Left forelimb (tissue), 1 donor: ENCODE measurements at regions not wholly inside any gene's neighbourhood (a gene's known extent, or its start where the extent isn't known, plus 50 kb on each side); places are given as distances from the start of the nearest gene placed in this dataset.
"Not testable (repeated sequence)": the region's sequence is repeated elsewhere in the genome, so short reads cannot be mapped to it uniquely, and the experiment has no call there.

Experiments
- DNase-seq: peaks from one replicate; pipeline ENCODE4 v3.0.0-alpha.2; 2018; ENCODE audit warnings: low spot score

- no peak for DNase-seq
Observed at GRCh38 chr9:71273613-71274012, 152.2 kb upstream of the TRPM3 start.

- no peak for DNase-seq
Observed at GRCh38 chr9:71271602-71272001, 150.2 kb upstream of the TRPM3 start.

- DNase-seq: no peak
Observed at GRCh38 chr9:71270554-71270953, 149.1 kb upstream of the TRPM3 start.

- DNase-seq: no peak
Observed at GRCh38 chr9:71269859-71270258, 148.4 kb upstream of the TRPM3 start.

GRCh38 chr9:71268871-71269635, 147.6 kb upstream of the TRPM3 start:
- DNase-seq: no peak

- no peak for DNase-seq
Observed at GRCh38 chr9:71263451-71263850, 142.0 kb upstream of the TRPM3 start.

GRCh38 chr9:71260419-71260818, 139.0 kb upstream of the TRPM3 start:
- not testable (repeated sequence) for DNase-seq

- no peak for DNase-seq
Observed at GRCh38 chr9:71254592-71255277, 133.3 kb upstream of the TRPM3 start.

GRCh38 chr9:71253011-71253410, 131.6 kb upstream of the TRPM3 start:
- no peak for DNase-seq

- no peak for DNase-seq
Observed at GRCh38 chr9:71250581-71250980, 129.2 kb upstream of the TRPM3 start.

- no peak for DNase-seq
Observed at GRCh38 chr9:71249729-71250317, 128.4 kb upstream of the TRPM3 start.

- DNase-seq: no peak
Observed at GRCh38 chr9:71245651-71246050, 124.2 kb upstream of the TRPM3 start.

- DNase-seq: no peak
Observed at GRCh38 chr9:71243951-71244350, 122.5 kb upstream of the TRPM3 start.

- no peak for DNase-seq
Observed at GRCh38 chr9:71242081-71242480, 120.7 kb upstream of the TRPM3 start.

GRCh38 chr9:71237051-71237450, 115.6 kb upstream of the TRPM3 start:
- DNase-seq: no peak

GRCh38 chr9:71233646-71234045, 112.2 kb upstream of the TRPM3 start:
- DNase-seq: no peak

- no peak for DNase-seq
Observed at GRCh38 chr9:71223953-71224538, 102.6 kb upstream of the TRPM3 start.

GRCh38 chr9:71218774-71219173, 97.4 kb upstream of the TRPM3 start:
- DNase-seq: no peak

GRCh38 chr9:71213633-71214032, 92.2 kb upstream of the TRPM3 start:
- no peak for DNase-seq

- no peak for DNase-seq
Observed at GRCh38 chr9:71210326-71210725, 88.9 kb upstream of the TRPM3 start.

GRCh38 chr9:71209890-71210289, 88.5 kb upstream of the TRPM3 start:
- DNase-seq: no peak

- no peak for DNase-seq
Observed at GRCh38 chr9:71202931-71203330, 81.5 kb upstream of the TRPM3 start.

GRCh38 chr9:71191708-71192107, 70.3 kb upstream of the TRPM3 start:
- no peak for DNase-seq
